Hepatocyte (in vitro differentiated cells): ENCODE measurements at regions not wholly inside any gene's neighbourhood (a gene's known extent, or its start where the extent isn't known, plus 50 kb on each side); places are given as distances from the start of the nearest gene placed in this dataset.

Experiments
- DNase-seq: peaks from one replicate; pipeline ENCODE4 v3.0.0-alpha.2; 2016; ENCODE audit warnings: low spot score
- H2AFZ ChIP-seq: fragments of 200-600 bp; sonication (generic); 2 replicates; pipeline ENCODE4 v1.6.0; 2016; ENCODE audit warnings: antibody characterized with exemption, mild to moderate bottlenecking
- H3K27ac ChIP-seq: fragments of 200-600 bp; sonication (generic); 2 replicates; pipeline ENCODE4 v1.5.1; 2016; ENCODE audit warnings: mild to moderate bottlenecking
- H3K27me3 ChIP-seq: fragments of 200-600 bp; sonication (generic); 2 replicates; pipeline ENCODE4 v1.6.1; 2016
- H3K36me3 ChIP-seq: fragments of 200-600 bp; sonication (generic); replicated peaks from 2 replicates; pipeline ENCODE4 v1.5.1; 2016; ENCODE audit warnings: low read depth; ENCODE audit not compliant: insufficient read depth
- H3K4me1 ChIP-seq: fragments of 200-600 bp; sonication (generic); 2 replicates; pipeline ENCODE4 v1.5.1; 2016; ENCODE audit warnings: mild to moderate bottlenecking, moderate library complexity; ENCODE audit not compliant: insufficient read depth
- H3K4me2 ChIP-seq: fragments of 200-600 bp; sonication (generic); 2 replicates; pipeline ENCODE4 v1.6.0; 2016
- H3K4me3 ChIP-seq: fragments of 200-600 bp; sonication (generic); 2 replicates; pipeline ENCODE4 v1.5.1; 2016; ENCODE audit warnings: mild to moderate bottlenecking
- H3K79me2 ChIP-seq: fragments of 200-600 bp; sonication (generic); 2 replicates; pipeline ENCODE4 v1.6.0; 2017; ENCODE audit warnings: mild to moderate bottlenecking
- H3K9me2 ChIP-seq: fragments of 200-600 bp; sonication (generic); replicated peaks from 2 replicates; pipeline ENCODE4 v1.6.0; 2017; ENCODE audit warnings: mild to moderate bottlenecking; ENCODE audit not compliant: insufficient read depth
- H3K9me3 ChIP-seq: fragments of 200-600 bp; sonication (generic); 2 replicates; pipeline ENCODE4 v1.5.1; 2016; ENCODE audit warnings: low read depth, mild to moderate bottlenecking
- H4K20me1 ChIP-seq: fragments of 200-600 bp; sonication (generic); 2 replicates; pipeline ENCODE4 v1.6.0; 2016; ENCODE audit warnings: mild to moderate bottlenecking; ENCODE audit not compliant: insufficient read depth, poor library complexity, severe bottlenecking
- EZH2 ChIP-seq: fragments of 200-600 bp; sonication (generic); IDR thresholded peaks from 2 replicates; pipeline ENCODE4 v1.6.1; 2016; ENCODE audit warnings: antibody characterized with exemption, mild to moderate bottlenecking, borderline replicate concordance
- EZH2phosphoT487 ChIP-seq: fragments of 200-600 bp; sonication (generic); IDR thresholded peaks from one replicate; pipeline ENCODE4 v1.6.1; 2018; ENCODE audit warnings: antibody characterized with exemption, mild to moderate bottlenecking, low read depth, moderate library complexity; ENCODE audit not compliant: unreplicated experiment, severe bottlenecking
- WGBS: methylation state at CpG from one replicate; pipeline ENCODE4 v1.1.6; 2016; ENCODE audit warnings: low lambda C conversion rate; ENCODE audit errors: missing lambda C conversion rate; 5-methylcytosine and 5-hydroxymethylcytosine counted together
- TF ChIP-seq, protein P1 (sequence below): fragments of 200-600 bp; sonication (generic); IDR thresholded peaks from 2 replicates; pipeline ENCODE4 v1.5.1; 2016; ENCODE audit warnings: antibody characterized with exemption, mild to moderate bottlenecking; ENCODE audit not compliant: poor library complexity

DNA sequence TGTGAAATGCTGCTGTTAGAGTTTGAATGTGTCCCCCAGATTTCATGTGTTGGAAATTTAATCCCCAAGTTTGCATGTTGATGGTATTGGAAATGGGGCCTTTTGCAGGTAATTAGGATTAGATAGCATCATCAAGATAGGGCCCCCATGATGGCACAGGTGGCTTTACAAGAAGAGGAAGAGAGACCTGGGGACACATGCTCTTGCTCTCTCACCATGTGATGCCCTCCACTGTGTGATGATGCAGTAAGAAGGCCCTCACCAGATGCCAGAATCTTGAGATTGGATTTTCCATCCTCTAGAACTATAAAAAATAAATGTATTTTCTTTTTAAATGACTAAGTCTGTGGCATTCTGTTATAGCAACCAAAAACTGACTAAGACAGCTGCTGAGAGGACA, 57.0 kb upstream of the NEK7 start:
- Histone ChIP-seq H2AFZ (no peak overlapping the region), H3K9me2 (no peaks in the 10 kb centered on the region), H3K4me3 (no peak overlapping the region), H3K27ac (no peak overlapping the region), H3K9me3 (no peaks in the 10 kb centered on the region), H3K27me3 (no peaks in the 10 kb centered on the region), H3K4me1 (no peaks in the 10 kb centered on the region), H3K4me2 (no peak overlapping the region), H3K36me3 (no peaks in the 10 kb centered on the region), H3K79me2 (no peaks in the 10 kb centered on the region), H4K20me1 (no peaks in the 10 kb centered on the region)
- no peak for DNase-seq
- no peak for TF ChIP-seq EZH2
- no peak for TF ChIP-seq EZH2phosphoT487

DNA sequence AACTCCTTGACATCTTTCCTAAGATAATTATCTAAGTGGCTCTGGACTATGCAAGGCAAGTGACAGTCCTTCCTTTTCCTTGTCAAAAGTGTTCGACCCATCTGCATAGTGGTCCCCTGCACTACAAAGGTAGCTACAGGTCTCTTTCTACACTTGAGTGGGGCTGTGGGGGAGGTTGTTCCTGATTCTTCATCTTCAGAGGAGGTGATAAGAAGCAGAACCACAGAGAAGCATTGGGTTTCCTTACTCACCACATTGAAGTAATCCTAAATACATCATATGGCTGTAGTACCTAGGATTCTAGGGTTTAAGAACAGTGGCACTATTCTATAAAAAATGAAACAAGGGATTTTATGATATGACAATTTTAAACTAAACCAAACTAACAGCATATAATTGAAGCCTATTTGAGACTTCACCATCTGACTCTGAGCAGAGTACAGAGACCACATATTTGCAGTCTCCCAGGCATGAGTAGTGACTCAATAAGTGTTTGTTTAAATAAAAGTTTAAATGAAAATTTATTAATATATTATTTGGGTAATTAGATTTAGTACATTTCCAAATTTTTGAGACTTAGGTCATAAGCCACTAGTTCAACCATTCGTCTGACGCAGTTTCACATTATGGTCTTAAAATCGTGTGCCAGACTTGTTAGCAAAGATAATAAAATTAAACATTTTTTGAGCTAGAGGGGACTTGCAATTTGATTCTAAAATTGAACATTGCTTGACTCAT, 54.9 kb upstream of the NEK7 start:
- WGBS: 60% methylated on average over 4 of the region's 4 CpGs
- Histone ChIP-seq H3K9me2 (no peaks in the 10 kb centered on the region), H3K9me3 (no peaks in the 10 kb centered on the region), H3K36me3 (no peaks in the 10 kb centered on the region), H3K79me2 (no peaks in the 10 kb centered on the region), H3K4me3 (no peak overlapping the region), H3K27ac (no peak overlapping the region), H3K4me2 (no peak overlapping the region), H3K27me3 (no peaks in the 10 kb centered on the region), H3K4me1 (no peaks in the 10 kb centered on the region), H2AFZ (no peak overlapping the region), H4K20me1 (no peaks in the 10 kb centered on the region)
- no peak for DNase-seq
- TF ChIP-seq, protein P1, sequence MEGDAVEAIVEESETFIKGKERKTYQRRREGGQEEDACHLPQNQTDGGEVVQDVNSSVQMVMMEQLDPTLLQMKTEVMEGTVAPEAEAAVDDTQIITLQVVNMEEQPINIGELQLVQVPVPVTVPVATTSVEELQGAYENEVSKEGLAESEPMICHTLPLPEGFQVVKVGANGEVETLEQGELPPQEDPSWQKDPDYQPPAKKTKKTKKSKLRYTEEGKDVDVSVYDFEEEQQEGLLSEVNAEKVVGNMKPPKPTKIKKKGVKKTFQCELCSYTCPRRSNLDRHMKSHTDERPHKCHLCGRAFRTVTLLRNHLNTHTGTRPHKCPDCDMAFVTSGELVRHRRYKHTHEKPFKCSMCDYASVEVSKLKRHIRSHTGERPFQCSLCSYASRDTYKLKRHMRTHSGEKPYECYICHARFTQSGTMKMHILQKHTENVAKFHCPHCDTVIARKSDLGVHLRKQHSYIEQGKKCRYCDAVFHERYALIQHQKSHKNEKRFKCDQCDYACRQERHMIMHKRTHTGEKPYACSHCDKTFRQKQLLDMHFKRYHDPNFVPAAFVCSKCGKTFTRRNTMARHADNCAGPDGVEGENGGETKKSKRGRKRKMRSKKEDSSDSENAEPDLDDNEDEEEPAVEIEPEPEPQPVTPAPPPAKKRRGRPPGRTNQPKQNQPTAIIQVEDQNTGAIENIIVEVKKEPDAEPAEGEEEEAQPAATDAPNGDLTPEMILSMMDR: no peak
- TF ChIP-seq EZH2 (no peak), EZH2phosphoT487 (no peak)

DNA sequence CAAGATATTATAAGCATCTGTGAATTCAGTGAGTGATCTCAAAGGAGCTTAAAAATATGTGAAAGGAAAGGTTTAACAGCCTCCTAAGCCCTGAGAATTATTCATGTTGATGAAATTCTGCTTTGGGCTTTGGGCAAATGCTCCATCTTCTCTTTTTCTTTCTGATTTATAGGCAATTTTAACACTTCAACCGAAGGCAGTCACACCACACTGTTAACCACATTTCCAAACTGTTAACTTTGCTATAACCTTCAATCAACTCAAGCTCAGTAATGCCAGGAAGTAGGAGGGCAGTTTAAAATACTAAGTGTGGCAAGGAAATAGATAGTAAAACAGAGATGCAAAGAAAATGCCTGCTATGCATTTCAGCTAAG, 54.4 kb upstream of the NEK7 start:
- no peaks in the 10 kb centered on the region for H3K27me3 ChIP-seq
- H3K4me2 ChIP-seq: no peak overlapping the region
- H3K79me2 ChIP-seq: no peaks in the 10 kb centered on the region
- TF ChIP-seq EZH2phosphoT487 (no peak), EZH2 (no peak)
- TF ChIP-seq, protein P1: no peak
- H4K20me1 ChIP-seq: no peaks in the 10 kb centered on the region
- no peaks in the 10 kb centered on the region for H3K36me3 ChIP-seq
- DNase-seq: no peak
- H3K9me3 ChIP-seq: no peaks in the 10 kb centered on the region
- H3K4me3 ChIP-seq: no peak overlapping the region
- H3K27ac ChIP-seq: no peak overlapping the region
- no peak overlapping the region for H2AFZ ChIP-seq
- no peaks in the 10 kb centered on the region for H3K4me1 ChIP-seq
- no peaks in the 10 kb centered on the region for H3K9me2 ChIP-seq
- 55% methylated on average over 1 of the region's 1 CpG for WGBS

DNA sequence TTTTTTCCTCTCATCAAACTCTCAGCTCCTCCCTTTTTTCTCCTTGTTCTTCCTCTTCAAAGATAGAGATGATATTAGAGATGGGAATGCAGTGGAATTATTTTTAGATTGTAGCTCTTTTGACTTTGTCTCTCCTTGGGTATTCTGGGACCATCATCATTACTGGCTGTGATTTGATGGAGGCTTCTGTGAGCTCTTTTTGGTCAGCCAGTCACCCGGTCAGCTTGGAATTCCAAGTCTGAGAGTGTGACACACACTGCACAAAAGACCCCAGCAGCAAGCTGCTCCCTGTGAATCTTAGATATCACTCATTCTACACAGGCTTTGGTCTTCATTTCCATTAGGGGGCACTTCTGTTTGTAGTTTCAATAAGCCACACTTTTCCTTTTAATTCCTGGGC, 51.6 kb upstream of the NEK7 start:
- H4K20me1 ChIP-seq: no peaks in the 10 kb centered on the region
- H3K27ac ChIP-seq: no peak overlapping the region
- TF ChIP-seq EZH2phosphoT487 (no peak), EZH2 (no peak)
- TF ChIP-seq, protein P1: no peak
- no peaks in the 10 kb centered on the region for H3K9me2 ChIP-seq
- no peaks in the 10 kb centered on the region for H3K4me1 ChIP-seq
- H3K4me3 ChIP-seq: no peak overlapping the region
- H3K36me3 ChIP-seq: no peaks in the 10 kb centered on the region
- DNase-seq: no peak
- H3K27me3 ChIP-seq: no peaks in the 10 kb centered on the region
- no peak overlapping the region for H2AFZ ChIP-seq
- H3K79me2 ChIP-seq: no peaks in the 10 kb centered on the region
- no peak overlapping the region for H3K4me2 ChIP-seq
- H3K9me3 ChIP-seq: no peaks in the 10 kb centered on the region
- WGBS: 45% methylated on average over 1 of the region's 1 CpG
